ENCODE measurements at regions not wholly inside any gene's neighbourhood (a gene's known extent, or its start where the extent isn't known, plus 50 kb on each side); places are given as distances from the start of the nearest gene placed in this dataset.
"Not testable (repeated sequence)": the region's sequence is repeated elsewhere in the genome, so short reads cannot be mapped to it uniquely, and the experiment has no call there.

DNA sequence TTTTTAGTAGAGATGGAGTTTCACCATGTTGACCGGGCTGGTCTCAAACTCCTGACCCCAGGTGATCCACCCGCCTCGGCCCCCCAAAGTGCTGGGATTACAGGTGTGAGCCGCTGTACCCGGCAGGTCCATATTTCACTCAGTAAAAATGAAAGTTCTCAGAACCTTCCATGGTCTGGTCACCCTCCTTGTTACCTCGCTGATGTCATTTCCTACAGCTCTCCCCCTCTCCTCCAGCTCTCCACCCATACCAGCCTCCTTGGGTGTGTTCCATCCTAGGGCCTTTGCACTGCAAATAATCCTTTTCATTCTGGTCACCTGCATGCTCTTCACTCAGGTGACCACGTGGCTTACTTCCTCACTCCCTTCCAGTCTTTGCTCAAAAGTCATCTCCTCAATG, 78.2 kb upstream of the TNFSF11 start:
- DNase-seq (ENCODE audit: low spot score, unreplicated experiment), result no peak
- no peak overlapping the region for H3K27ac Mint-ChIP-seq
- no peak overlapping the region for H3K4me3 Mint-ChIP-seq (ENCODE audit: low read depth)
- H3K4me1 Mint-ChIP-seq (ENCODE audit: low read depth), result no peaks in the 10 kb centered on the region
- H3K36me3 Mint-ChIP-seq (ENCODE audit: insufficient read depth), result no peaks in the 10 kb centered on the region
- TF ChIP-seq, protein P1, sequence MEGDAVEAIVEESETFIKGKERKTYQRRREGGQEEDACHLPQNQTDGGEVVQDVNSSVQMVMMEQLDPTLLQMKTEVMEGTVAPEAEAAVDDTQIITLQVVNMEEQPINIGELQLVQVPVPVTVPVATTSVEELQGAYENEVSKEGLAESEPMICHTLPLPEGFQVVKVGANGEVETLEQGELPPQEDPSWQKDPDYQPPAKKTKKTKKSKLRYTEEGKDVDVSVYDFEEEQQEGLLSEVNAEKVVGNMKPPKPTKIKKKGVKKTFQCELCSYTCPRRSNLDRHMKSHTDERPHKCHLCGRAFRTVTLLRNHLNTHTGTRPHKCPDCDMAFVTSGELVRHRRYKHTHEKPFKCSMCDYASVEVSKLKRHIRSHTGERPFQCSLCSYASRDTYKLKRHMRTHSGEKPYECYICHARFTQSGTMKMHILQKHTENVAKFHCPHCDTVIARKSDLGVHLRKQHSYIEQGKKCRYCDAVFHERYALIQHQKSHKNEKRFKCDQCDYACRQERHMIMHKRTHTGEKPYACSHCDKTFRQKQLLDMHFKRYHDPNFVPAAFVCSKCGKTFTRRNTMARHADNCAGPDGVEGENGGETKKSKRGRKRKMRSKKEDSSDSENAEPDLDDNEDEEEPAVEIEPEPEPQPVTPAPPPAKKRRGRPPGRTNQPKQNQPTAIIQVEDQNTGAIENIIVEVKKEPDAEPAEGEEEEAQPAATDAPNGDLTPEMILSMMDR (IDR thresholded peaks at IDR 0.05; ENCODE audit: unreplicated experiment), result no peak
- H3K27me3 Mint-ChIP-seq, result peaks cover 6% of the 10 kb centered on the region
- H3K9me3 Mint-ChIP-seq (ENCODE audit: low read depth), result no peaks in the 10 kb centered on the region

DNA sequence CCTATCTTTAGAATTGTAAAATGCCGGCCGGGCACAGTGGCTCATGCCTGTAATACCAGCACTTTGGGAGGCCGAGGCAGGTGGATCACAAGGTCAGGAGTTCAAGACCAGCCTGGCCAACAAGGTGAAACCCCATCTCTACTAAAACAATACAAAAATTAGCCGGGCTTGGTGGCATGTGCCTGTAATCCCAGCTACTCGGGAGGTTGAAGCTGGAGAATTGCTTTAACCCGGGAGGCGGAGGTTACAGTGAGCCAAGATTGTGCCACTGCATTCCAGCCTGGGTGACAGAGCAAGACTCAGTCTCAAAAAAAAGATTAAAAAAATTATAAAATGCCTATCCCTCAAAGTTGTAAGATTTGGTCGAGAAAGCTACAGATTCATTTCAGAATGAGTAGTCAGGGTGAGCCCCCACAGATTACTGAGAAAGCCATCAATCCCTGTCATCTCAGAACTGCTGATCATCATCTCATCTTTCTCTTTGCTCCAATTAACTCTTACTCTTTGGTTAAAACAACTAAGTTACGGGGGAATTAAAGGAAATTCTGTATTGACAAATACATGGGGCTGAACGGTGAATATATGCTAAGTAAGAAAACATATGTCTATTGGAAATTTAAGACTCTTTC, 76.9 kb upstream of the TNFSF11 start:
- DNase-seq (ENCODE audit: low spot score, unreplicated experiment); H3K9me3 Mint-ChIP-seq (ENCODE audit: low read depth); H3K4me3 Mint-ChIP-seq (ENCODE audit: low read depth); H3K4me1 Mint-ChIP-seq (ENCODE audit: low read depth); H3K27me3 Mint-ChIP-seq; H3K27ac Mint-ChIP-seq; H3K36me3 Mint-ChIP-seq (ENCODE audit: insufficient read depth): not testable (repeated sequence)

DNA sequence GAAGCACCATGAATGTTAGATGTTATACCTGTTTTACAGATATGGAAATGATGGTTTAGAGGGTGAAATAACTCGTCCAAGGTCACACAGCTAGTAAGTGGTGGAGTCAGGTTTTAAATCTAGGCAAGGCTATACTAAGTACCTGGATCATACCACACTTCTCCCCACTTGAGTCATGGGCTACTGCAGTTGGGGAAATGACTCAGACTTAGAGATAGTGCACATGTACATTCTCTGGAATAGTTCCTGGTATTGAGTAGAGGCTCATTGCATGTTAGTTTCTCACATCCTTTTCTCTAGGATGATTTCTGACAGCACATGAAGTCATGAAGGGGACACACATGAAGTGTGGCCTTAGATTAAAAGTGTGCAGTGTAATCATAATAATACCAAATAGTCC, 76.2 kb upstream of the TNFSF11 start:
- Mint-ChIP-seq H3K9me3 (ENCODE audit: low read depth) (no peaks in the 10 kb centered on the region), H3K27ac (no peak overlapping the region), H3K27me3 (peaks cover 6% of the 10 kb centered on the region), H3K4me3 (ENCODE audit: low read depth) (no peak overlapping the region), H3K4me1 (ENCODE audit: low read depth) (no peaks in the 10 kb centered on the region), H3K36me3 (ENCODE audit: insufficient read depth) (no peaks in the 10 kb centered on the region)
- DNase-seq (ENCODE audit: low spot score, unreplicated experiment), result no peak
- TF ChIP-seq, protein P1 (IDR thresholded peaks at IDR 0.05; ENCODE audit: unreplicated experiment), result no peak

DNA sequence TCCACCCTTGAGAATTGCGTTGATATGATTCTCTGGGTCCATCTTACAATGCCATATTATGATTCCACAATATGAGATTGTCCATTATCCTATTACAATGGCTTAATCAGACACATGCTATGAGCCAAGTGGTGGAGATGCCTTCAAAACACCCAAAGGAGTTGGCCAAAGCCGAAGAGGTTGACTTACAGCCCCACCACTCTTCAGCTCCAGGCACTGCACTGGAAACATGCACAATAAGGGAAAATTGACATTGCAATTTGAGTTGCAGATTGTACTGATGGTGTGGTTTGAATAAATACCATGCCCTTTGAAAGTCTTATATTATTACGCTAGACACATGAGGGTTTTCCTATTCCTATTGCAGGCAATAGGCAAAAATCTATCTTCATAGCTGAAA, 75.4 kb upstream of the TNFSF11 start:
- no peaks in the 10 kb centered on the region for H3K9me3 Mint-ChIP-seq (ENCODE audit: low read depth)
- H3K27me3 Mint-ChIP-seq, result peaks cover 6% of the 10 kb centered on the region
- H3K36me3 Mint-ChIP-seq (ENCODE audit: insufficient read depth), result no peaks in the 10 kb centered on the region
- no peaks in the 10 kb centered on the region for H3K4me1 Mint-ChIP-seq (ENCODE audit: low read depth)
- no peak overlapping the region for H3K4me3 Mint-ChIP-seq (ENCODE audit: low read depth)
- no peak for DNase-seq (ENCODE audit: low spot score, unreplicated experiment)
- no peak overlapping the region for H3K27ac Mint-ChIP-seq
- TF ChIP-seq, protein P1 (IDR thresholded peaks at IDR 0.05; ENCODE audit: unreplicated experiment), result no peak
